HepG2 (cell line): ENCODE measurements at regions not wholly inside any gene's neighbourhood (a gene's known extent, or its start where the extent isn't known, plus 50 kb on each side); places are given as distances from the start of the nearest gene placed in this dataset.

Source experiments
- ATAC-seq: fragments of 200-7000 bp; cut with Tn5 transposase; 3 replicates; pipeline ENCODE4 v1.9.1; 2020; ENCODE audit warnings: mild to moderate bottlenecking, moderate library complexity
- BruUV-seq: library from RNA; stranded (reverse); fragments of 400-500 nt; replicated peaks from 2 replicates; lab custom pipeline; 2021; lab: Mats Ljungman, UMichigan
- CTCF ChIA-PET: fragments of 300-600 bp; formaldehyde crosslinking; extraction: SDS; loops from one replicate; lab custom pipeline; 2021; ENCODE audit warnings: low total read pairs, inconsistent platforms, low intra/inter-chr PET ratio; lab: Yijun Ruan, JAX
- POLR2A ChIA-PET: fragments of 350-600 bp; sonication (Branson Sonifier 250); formaldehyde crosslinking; loops from one replicate; lab custom pipeline; 2020; ENCODE audit warnings: antibody characterized with exemption, inconsistent platforms; lab: Yijun Ruan, JAX
- DNase-seq: peaks from one replicate; pipeline ENCODE4 v3.0.0-alpha.2; 2015; ENCODE audit warnings: low spot score
- FAIRE-seq: peaks from 3 replicates; lab custom pipeline; 2011; peaks lifted over from hg19 to GRCh38; lab: Jason Lieb, UNC
- H2AFZ ChIP-seq: one replicate; pipeline ENCODE4 v1.6.1; 2011; ENCODE audit warnings: low read length, inconsistent platforms
- H3K27ac ChIP-seq: fragments of 300-600 bp; 3 replicates; pipeline ENCODE4 v1.8.0; 2011; ENCODE audit warnings: mixed run types, mild to moderate bottlenecking, mixed read lengths, low read length, inconsistent platforms; ENCODE audit not compliant: insufficient read depth; ENCODE audit errors: extremely low read length
- H3K27me3 ChIP-seq, 2 experiments: fragments of 200-600 bp in 1 of 2; 2 replicates in 1 of 2; 3 replicates in 1 of 2; pipeline versions ENCODE4 v1.6.0 to v1.8.0; 2011; ENCODE audit warnings: low read length in 2 of 2, mild to moderate bottlenecking in 2 of 2, moderate library complexity in 2 of 2, inconsistent platforms in 1 of 2; ENCODE audit not compliant: insufficient read depth in 2 of 2, control insufficient read depth in 1 of 2
- H3K36me3 ChIP-seq, 2 experiments: fragments of 200-600 bp in 1 of 2; replicated peaks in 1 of 2; 2 replicates in 1 of 2; 3 replicates in 1 of 2; pipeline versions ENCODE4 v1.5.1 to v1.8.0; 2011; ENCODE audit warnings: low read length in 2 of 2, inconsistent platforms in 1 of 2; ENCODE audit not compliant: insufficient read depth in 2 of 2, control insufficient read depth in 1 of 2
- H3K4me1 ChIP-seq: 2 replicates; pipeline ENCODE4 v1.5.1; 2012; ENCODE audit warnings: low read length, inconsistent platforms; ENCODE audit not compliant: insufficient read depth
- H3K4me2 ChIP-seq: 2 replicates; pipeline ENCODE4 v1.6.0; 2011; ENCODE audit warnings: low read depth, low read length, inconsistent platforms
- H3K4me3 ChIP-seq, 3 experiments: fragments of 200-600 bp in 1 of 3; sonication (generic), shearing (Covaris generic) in 1 of 3; replicated peaks in 1 of 3; 2 replicates each; pipeline ENCODE4 v1.5.1; 2011 to 2016; ENCODE audit warnings: low read length in 3 of 3, inconsistent platforms in 2 of 3, low read depth in 2 of 3, mild to moderate bottlenecking in 2 of 3, control low read depth in 1 of 3, mixed read lengths in 1 of 3; ENCODE audit not compliant: insufficient read depth in 1 of 3
- H3K79me2 ChIP-seq: one replicate; pipeline ENCODE4 v1.6.1; 2011; ENCODE audit warnings: low read length, inconsistent platforms; ENCODE audit not compliant: insufficient read depth
- H3K9ac ChIP-seq: 2 replicates; pipeline ENCODE4 v1.6.0; 2011; ENCODE audit warnings: mild to moderate bottlenecking, low read depth, low read length, inconsistent platforms; ENCODE audit not compliant: insufficient read depth
- H3K9me3 ChIP-seq: 2 replicates; pipeline ENCODE4 v1.5.1; 2012; ENCODE audit warnings: mild to moderate bottlenecking, low read length
- H4K20me1 ChIP-seq: 2 replicates; pipeline ENCODE4 v1.6.0; 2011; ENCODE audit warnings: inconsistent platforms, mild to moderate bottlenecking, low read length, moderate library complexity; ENCODE audit not compliant: insufficient read depth
- HNRNPK ChIP-seq: fragments of 200-400 bp; formaldehyde crosslinking; IDR thresholded peaks from 2 replicates; pipeline ENCODE4 v1.6.1; 2018; ENCODE audit warnings: low read length, low read depth, moderate library complexity, mild to moderate bottlenecking; ENCODE audit not compliant: poor library complexity, severe bottlenecking
- HNRNPL ChIP-seq: fragments of 200-400 bp; formaldehyde crosslinking; IDR thresholded peaks from 2 replicates; pipeline ENCODE4 v1.6.1; 2017; ENCODE audit warnings: mild to moderate bottlenecking, low read depth, low read length
- HNRNPUL1 ChIP-seq: fragments of 200-400 bp; formaldehyde crosslinking; IDR thresholded peaks from 2 replicates; pipeline ENCODE4 v1.6.1; 2017; ENCODE audit warnings: low read depth, mild to moderate bottlenecking, low read length, moderate library complexity
- KLF6 ChIP-seq: IDR thresholded peaks from 2 replicates; pipeline ENCODE4 v1.8.0; 2016; ENCODE audit warnings: missing biosample characterization, missing genetic modification reagents
- MAZ ChIP-seq, 2 experiments: sonication (generic) in 1 of 2; formaldehyde crosslinking in 1 of 2; IDR thresholded peaks; 2 replicates each; pipeline versions ENCODE4 v1.5.0 to v1.6.1; 2012 to 2020; ENCODE audit warnings: low read depth in 2 of 2, mild to moderate bottlenecking in 2 of 2, borderline replicate concordance in 1 of 2, improper control_type of control experiment in 1 of 2, low read length in 1 of 2, missing genetic modification reagents in 1 of 2, moderate library complexity in 1 of 2
- SETDB1 ChIP-seq: sonication (generic); formaldehyde crosslinking; IDR thresholded peaks from 2 replicates; pipeline ENCODE4 v1.5.1; 2020; ENCODE audit warnings: missing genetic modification reagents, mild to moderate bottlenecking, borderline replicate concordance
- SMC3 ChIP-seq: IDR thresholded peaks from 2 replicates; pipeline ENCODE4 v1.6.1; 2011; ENCODE audit warnings: low read length, improper control_type of control experiment
- SOX6 ChIP-seq, 2 experiments: fragments of 450-650 bp in 1 of 2; sonication (generic) in 1 of 2; formaldehyde crosslinking in 1 of 2; IDR thresholded peaks; 2 replicates each; pipeline versions ENCODE4 v1.4.0 to v1.6.1; 2017 to 2020; ENCODE audit warnings: antibody characterized with exemption in 1 of 2, mild to moderate bottlenecking in 1 of 2, missing genetic modification reagents in 1 of 2
- STAG1 ChIP-seq: sonication (generic); formaldehyde crosslinking; IDR thresholded peaks from 2 replicates; pipeline ENCODE4 v1.4.0; 2020; ENCODE audit warnings: missing genetic modification reagents
- ZMYM4 ChIP-seq: sonication (generic); formaldehyde crosslinking; IDR thresholded peaks from 2 replicates; pipeline ENCODE4 v1.8.1; 2023; ENCODE audit warnings: mild to moderate bottlenecking, missing genetic modification reagents
- ZNF382 ChIP-seq: sonication (generic); formaldehyde crosslinking; IDR thresholded peaks from 2 replicates; pipeline ENCODE4 v1.5.0; 2020; ENCODE audit warnings: missing genetic modification reagents, mild to moderate bottlenecking, borderline replicate concordance
- ZNF629 ChIP-seq: sonication (generic); formaldehyde crosslinking; conservative IDR thresholded peaks from 2 replicates; pipeline ENCODE4 v1.5.0; 2020; ENCODE audit warnings: missing genetic modification reagents
- ZNF746 ChIP-seq: sonication (generic); formaldehyde crosslinking; IDR thresholded peaks from 2 replicates; pipeline ENCODE4 v1.8.0; 2022; ENCODE audit warnings: mild to moderate bottlenecking, missing genetic modification reagents
- ZSCAN25 ChIP-seq: sonication (generic); formaldehyde crosslinking; IDR thresholded peaks from 2 replicates; pipeline ENCODE4 v1.8.0; 2022; ENCODE audit warnings: mild to moderate bottlenecking, missing genetic modification reagents
- WGBS: methylation state at CpG from one replicate; pipeline ENCODE4 v1.1.6; 2017; ENCODE audit warnings: low lambda C conversion rate; 5-methylcytosine and 5-hydroxymethylcytosine counted together
- in situ Hi-C: cut with HindIII; loops from 2 replicates; pipeline ENCODE4 v1.10.0; 2017; ENCODE audit warnings: low pct_unique_long_range_greater_than_20kb; ENCODE audit not compliant: extremely low pct_ligation_motif_present
- intact Hi-C: fragments of 100-400 bp; cut with micrococcal nuclease; formaldehyde crosslinking; loops from one replicate; pipeline ENCODE4 v1.10.0; 2022; ENCODE audit not compliant: unreplicated experiment
- TF ChIP-seq, protein P1 (sequence below): sonication (generic); formaldehyde crosslinking; IDR thresholded peaks from 2 replicates; pipeline ENCODE4 v1.4.0; 2020; ENCODE audit warnings: missing genetic modification reagents
- TF ChIP-seq, protein P2 (sequence below): sonication (generic); formaldehyde crosslinking; IDR thresholded peaks from 2 replicates; pipeline ENCODE4 v1.4.0; 2020; ENCODE audit warnings: missing genetic modification reagents, borderline replicate concordance

DNA sequence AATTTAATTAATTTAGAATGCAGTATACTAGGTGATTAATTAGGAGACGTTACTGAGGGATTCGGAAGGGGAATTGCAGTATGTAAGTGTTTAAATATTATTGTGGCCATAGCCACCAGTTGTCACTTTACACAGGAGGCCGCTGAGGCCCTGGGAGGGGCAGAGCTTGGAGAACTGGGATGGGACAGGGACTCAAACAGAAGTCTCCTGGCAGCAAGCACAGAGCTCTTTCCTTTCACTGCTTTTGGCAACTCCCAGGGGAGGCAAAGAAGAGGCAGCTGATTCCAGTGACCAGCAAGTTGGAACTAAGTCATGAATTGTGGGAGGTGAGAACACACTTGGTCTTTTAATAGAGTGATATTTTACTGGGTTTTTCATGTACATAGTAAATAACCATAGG is 248.6 kb downstream of the RPLP1 start (continued):
- no peak for TF ChIP-seq MAZ (IDR thresholded peaks at IDR 0.05; ENCODE audit: borderline replicate concordance, low read depth, low read length)
- TF ChIP-seq MAZ (CRISPR knock-in tag; IDR thresholded peaks at IDR 0.05; ENCODE audit: low read depth) = no peak

DNA sequence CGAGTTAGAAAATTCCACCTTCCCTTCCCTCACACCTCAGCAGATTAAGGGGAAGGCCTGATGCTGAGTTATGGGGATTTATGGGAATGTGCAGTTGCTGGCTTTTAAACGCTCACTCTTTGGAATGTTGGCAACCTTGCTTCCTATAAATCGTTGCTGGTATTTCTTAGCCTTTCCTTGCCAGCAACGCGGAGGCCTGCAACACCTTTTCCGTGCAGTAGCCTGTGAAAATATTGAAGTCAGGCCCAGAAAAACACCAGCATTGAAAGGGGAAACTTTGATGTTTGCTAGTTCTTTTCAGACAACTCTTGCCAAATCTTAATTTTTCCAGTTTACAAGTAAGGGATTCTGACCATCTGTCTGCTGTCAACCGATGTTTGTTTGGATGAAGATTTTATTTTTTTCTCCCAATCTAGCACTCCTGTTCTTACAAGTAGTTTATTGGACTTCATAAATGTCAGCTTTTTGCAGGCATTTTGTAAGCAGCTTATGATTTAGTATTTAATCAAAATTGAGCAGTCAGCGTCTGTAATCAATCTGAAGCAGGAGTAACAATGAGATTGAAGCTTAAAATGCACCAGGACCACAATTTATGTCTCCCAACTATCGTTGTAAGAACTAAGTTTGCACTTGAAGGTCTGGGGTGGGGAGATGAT is 251.0 kb downstream of the RPLP1 start:
- Histone ChIP-seq H3K4me3 (no peak overlapping the region), H3K36me3 (no peaks in the 10 kb centered on the region), H4K20me1 (no peaks in the 10 kb centered on the region), H3K9me3 (peaks cover 12% of the 10 kb centered on the region), H3K27ac (no peak overlapping the region), H3K4me1 (no peaks in the 10 kb centered on the region), H3K9ac (no peak overlapping the region), H3K4me2 (no peak overlapping the region), H3K27me3 (peaks cover 2 to 28% of the 10 kb centered on the region in 2 experiments; a peak in 4 of 5 replicates), H3K79me2 (no peaks in the 10 kb centered on the region), H2AFZ (no peak overlapping the region)
- ChIA-PET POLR2A (no interaction called here), CTCF (no interaction called here)
- DNase-seq = no peak
- in situ Hi-C loops (no loop called here), intact Hi-C loops (no loop called here)
- ATAC-seq = no peak
- WGBS = 41% methylated on average over 9 of the region's 9 CpGs
- no TSS peak for BruUV-seq
- TF ChIP-seq ZMYM4 (CRISPR knock-in tag) = no peak
- no peak for TF ChIP-seq ZNF629 (CRISPR knock-in tag)
- no peak for TF ChIP-seq ZNF382 (CRISPR knock-in tag)
- TF ChIP-seq HNRNPK = no peak
- no peak for TF ChIP-seq ZSCAN25 (CRISPR knock-in tag)
- no peak for TF ChIP-seq ZNF746
- no peak for TF ChIP-seq HNRNPL
- TF ChIP-seq, protein P1, sequence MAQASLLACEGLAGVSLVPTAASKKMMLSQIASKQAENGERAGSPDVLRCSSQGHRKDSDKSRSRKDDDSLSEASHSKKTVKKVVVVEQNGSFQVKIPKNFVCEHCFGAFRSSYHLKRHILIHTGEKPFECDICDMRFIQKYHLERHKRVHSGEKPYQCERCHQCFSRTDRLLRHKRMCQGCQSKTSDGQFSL (CRISPR knock-in tag) = no peak
- no peak for TF ChIP-seq SOX6 (IDR thresholded peaks at IDR 0.05)
- no peak for TF ChIP-seq SOX6 (CRISPR knock-in tag; IDR thresholded peaks at IDR 0.05)
- TF ChIP-seq STAG1 (CRISPR knock-in tag) = no peak
- TF ChIP-seq SETDB1 (CRISPR knock-in tag) = no peak
- no peak for TF ChIP-seq HNRNPUL1
- TF ChIP-seq KLF6 (CRISPR knock-in tag) = no peak
- TF ChIP-seq, protein P2, sequence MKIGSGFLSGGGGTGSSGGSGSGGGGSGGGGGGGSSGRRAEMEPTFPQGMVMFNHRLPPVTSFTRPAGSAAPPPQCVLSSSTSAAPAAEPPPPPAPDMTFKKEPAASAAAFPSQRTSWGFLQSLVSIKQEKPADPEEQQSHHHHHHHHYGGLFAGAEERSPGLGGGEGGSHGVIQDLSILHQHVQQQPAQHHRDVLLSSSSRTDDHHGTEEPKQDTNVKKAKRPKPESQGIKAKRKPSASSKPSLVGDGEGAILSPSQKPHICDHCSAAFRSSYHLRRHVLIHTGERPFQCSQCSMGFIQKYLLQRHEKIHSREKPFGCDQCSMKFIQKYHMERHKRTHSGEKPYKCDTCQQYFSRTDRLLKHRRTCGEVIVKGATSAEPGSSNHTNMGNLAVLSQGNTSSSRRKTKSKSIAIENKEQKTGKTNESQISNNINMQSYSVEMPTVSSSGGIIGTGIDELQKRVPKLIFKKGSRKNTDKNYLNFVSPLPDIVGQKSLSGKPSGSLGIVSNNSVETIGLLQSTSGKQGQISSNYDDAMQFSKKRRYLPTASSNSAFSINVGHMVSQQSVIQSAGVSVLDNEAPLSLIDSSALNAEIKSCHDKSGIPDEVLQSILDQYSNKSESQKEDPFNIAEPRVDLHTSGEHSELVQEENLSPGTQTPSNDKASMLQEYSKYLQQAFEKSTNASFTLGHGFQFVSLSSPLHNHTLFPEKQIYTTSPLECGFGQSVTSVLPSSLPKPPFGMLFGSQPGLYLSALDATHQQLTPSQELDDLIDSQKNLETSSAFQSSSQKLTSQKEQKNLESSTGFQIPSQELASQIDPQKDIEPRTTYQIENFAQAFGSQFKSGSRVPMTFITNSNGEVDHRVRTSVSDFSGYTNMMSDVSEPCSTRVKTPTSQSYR (CRISPR knock-in tag) = no peak
- TF ChIP-seq SMC3 = no peak
- no peak for FAIRE-seq
